ENCODE measurements at regions not wholly inside any gene's neighbourhood (a gene's known extent, or its start where the extent isn't known, plus 50 kb on each side); places are given as distances from the start of the nearest gene placed in this dataset.
A peak's percentile ranks its signal among the peaks of the same experiment; 100 is the strongest.

DNA sequence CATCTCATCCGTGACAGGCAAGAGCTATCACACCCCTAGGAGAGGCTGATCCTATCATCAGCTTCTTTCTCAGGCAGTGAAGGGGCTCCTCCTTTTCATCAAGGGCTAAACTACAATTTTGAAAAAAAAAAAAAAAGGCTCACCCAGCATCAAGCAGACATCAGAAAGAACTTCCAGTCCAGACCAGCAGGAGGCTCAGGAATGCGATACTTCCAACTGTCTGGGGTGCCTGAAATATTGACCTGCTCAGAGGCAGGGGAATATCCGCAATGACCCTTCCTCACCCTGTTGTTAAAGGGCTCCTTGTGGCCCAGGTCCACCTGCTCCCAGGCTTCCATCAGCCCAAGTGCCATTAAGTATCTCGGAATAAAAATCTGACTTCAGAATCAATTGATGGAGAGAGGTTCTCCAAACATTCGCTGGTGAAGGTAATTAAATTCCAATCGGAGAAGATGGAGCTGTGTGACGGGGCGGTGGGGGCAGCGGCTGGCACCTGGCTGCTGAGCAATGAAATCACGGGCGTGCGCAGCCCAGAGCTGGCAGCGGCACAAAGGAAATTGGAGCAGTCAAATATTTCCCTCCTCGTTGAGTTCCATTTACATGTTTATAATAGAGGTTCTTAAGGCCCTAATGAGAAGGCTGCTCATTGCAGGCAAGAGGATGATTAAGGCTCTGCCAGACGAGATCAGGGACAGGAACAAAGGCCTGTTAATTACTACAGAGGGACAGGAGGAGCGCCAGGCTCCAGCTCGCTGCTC, 69.0 kb upstream of the THY1 start:
- peak; percentile 37 for DNase-seq (ENCODE audit: low spot score)

GRCh38 chr11:119490253-119491006, 67.5 kb upstream of the THY1 start:
- DNase-seq (ENCODE audit: low spot score), result peak; percentile 45

- no peak for DNase-seq (ENCODE audit: low spot score)
These were observed 66.1 kb upstream of the THY1 start for GRCh38 chr11:119489087-119489486.

- DNase-seq (ENCODE audit: low spot score), result no peak
These were observed 65.5 kb upstream of the THY1 start for GRCh38 chr11:119488256-119488995.

DNA sequence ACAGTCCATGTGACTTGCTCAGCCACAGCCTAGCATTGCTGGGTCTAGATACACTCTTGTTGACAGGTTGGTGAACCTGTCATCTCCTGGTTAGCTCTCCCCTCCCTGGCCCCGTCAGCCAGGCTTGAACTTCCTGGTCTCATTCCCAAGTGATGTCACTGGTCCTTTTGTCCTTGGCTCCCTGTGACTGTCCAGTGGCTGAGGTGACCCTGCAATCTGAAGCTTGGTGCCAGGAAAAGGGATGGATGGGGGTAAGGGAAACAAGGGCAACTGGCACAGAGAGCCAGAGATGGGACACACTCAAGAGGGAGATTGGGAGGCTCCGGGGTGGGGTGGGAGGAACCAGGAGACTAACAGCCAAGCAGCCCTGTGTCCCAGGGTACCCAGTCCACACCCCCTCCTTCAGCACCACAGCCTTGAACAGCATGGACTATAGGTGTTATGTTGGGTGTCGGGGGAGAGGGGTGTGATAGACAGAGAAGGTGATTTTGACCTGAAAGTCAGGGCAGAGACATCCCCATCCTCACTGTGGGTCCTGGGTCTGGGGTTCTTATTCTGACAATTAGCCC, 63.8 kb upstream of the THY1 start:
- no peak for DNase-seq (ENCODE audit: low spot score)

DNA sequence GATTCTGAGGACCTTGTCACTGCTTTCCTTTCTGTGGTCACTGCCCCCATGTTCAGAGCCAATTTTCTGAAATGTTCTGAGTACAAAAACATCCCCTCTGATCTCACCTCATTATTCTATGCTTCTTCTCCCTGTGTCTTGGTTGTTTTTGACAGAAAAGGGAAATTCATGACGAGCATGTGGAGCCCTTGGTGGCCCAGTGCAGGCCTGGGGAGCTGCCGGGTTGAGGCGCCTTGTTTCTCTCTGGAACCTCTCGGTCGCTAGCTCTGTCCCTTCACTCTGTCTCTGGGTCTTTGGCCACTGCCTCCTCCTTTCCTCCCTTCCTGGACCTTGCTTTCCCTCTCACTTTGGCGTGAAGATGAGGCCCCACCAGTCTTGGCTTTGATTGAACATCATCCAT, 63.0 kb upstream of the THY1 start:
- DNase-seq (ENCODE audit: low spot score), result no peak

- DNase-seq (ENCODE audit: low spot score), result no peak
These were observed 62.0 kb upstream of the THY1 start for GRCh38 chr11:119484741-119485605.

- no peak for DNase-seq (ENCODE audit: low spot score)
These were observed 61.0 kb upstream of the THY1 start for GRCh38 chr11:119483881-119484371.

DNA sequence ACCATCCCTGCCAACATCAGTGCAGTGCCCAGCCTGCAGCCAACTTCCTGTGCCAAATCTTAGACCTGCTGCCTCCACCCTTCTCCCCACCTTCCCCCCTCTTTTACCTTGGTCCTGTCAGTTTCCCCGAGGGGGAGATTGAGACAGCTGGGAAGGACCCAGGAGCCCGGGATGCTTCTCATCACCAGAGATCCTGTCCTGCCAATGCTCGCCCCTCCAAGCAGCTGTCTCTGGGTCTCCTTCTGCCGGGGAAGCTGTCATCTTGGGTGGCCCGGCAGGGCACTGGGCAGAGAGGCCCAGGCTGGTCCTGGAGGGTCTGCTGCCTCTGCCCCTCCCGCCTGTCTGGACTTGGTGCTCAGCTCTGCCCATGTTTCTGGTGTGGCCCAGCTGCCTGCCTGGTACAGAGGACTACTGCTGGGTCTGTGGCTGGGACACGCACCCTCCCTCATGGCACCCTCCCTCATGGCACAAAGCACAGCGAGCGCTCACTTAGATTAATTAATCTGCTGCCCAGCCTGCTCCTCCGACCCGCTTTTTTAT, 60.4 kb upstream of the THY1 start:
- DNase-seq (ENCODE audit: low spot score), result no peak

DNA sequence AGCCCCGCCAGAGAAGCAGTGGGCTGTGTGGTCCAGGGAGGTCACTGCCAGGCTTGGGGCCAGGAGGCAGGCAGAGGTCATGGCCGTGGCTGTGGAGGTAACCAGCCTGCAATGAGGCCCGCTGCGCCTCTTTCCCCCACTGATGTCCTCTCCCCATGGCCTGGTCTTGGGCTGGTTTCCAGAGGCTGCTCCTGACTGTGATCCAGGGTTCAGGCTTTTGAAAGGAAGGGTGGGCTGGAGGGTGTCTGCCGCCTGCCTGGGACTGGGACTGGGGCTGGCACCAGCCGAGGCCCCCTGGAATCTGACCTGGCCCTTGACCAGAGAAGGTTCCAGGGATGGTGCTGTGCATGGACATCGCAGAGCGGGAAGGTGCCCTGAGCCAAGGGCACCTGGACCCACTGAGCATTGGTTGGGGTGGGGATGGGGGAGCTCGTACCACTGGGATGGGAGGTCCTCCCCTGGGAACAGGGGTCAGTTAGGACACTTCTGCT, 59.6 kb upstream of the THY1 start:
- no peak for DNase-seq (ENCODE audit: low spot score)

GRCh38 chr11:119481667-119482400, 58.9 kb upstream of the THY1 start:
- DNase-seq (ENCODE audit: low spot score), result no peak

- peak; percentile 78 for DNase-seq (ENCODE audit: low spot score)
These were observed 58.2 kb upstream of the THY1 start for GRCh38 chr11:119481021-119481666.

GRCh38 chr11:119480380-119481020, 57.5 kb upstream of the THY1 start:
- DNase-seq (ENCODE audit: low spot score), result no peak

GRCh38 chr11:119479685-119480275, 56.8 kb upstream of the THY1 start:
- DNase-seq (ENCODE audit: low spot score), result no peak

DNA sequence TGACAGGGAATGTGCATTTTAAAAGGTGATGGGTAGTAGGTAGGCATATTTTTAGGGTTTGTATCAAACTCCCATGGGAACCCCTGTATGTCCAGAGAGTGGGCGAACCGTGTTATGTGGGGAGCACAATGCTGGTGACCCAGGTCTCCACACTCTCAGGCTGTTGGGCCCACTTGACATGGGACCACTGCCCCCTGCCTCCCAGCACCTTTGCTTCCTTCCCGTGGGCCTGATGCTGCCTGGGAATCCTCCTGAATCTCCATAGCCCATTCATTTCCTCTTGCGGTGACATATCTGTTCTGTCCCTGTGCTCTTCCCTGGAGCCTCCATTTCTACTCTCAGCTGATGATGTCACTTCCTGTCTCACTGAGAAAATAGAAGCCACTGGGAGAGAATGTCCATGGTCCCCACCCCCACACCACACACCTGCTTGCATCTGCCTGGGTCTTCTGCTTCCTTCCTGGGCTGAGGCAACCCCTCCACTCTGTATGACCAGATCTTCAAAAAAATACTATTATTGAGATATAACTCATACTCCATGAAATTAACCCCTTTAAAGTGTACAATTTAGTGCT, 55.8 kb upstream of the THY1 start:
- DNase-seq (ENCODE audit: low spot score), result no peak

DNA sequence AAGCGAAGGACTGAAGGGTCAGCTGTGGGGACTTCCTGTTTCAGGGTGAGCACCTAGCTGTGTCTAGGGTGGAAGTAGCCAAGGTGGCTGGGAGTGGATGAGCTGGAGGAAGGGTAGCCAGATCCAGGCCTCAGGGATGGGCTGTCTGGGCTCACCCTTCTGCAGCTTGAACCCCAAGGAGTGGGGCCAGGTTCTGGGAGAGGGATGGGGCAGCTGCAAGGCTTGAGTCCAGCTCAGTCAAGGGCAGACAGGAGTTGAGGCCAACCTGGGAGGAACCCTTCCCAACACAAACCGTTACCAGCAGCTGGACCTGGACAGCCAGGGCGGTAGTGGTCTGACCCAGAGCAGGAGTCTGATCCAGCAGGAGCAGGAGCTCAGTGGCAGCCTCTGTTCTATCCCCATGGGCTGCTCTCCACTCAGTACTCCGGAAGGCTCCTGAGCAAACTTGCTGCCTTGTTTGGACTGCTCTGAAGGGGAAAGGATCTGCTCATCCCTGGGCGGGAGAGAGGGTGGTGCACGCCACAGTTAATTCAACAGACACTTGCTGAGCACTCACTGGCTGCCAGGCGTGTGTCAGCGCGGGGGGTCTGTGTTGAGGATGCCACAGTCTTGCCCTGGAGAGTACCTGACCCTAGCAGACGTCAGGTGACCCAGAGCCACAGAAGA, 53.8 kb upstream of the THY1 start:
- DNase-seq (ENCODE audit: low spot score), result no peak

DNA sequence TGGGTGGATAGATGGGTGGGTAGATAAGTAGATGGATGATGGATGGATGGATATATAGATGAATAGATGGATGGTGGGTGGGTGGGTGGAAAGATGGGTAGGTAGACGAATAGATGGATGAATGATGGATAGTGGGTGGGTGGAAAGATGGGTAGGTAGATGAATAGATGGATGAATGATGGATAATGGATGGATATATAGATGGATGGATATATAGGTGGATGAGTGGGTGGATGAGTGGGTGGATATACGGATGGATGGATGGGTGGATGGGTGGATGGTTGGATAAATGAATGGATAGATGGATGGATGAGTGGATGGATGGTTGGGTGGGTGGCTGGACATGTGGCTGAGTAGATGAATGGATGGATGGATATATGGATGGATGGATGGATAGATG, 53.1 kb upstream of the THY1 start:
- DNase-seq (ENCODE audit: low spot score), result no peak
